Activated B cell treated with CpG ODN at 0.5 μM for 24 hours (primary cell): ENCODE measurements at regions not wholly inside any gene's neighbourhood (a gene's known extent, or its start where the extent isn't known, plus 50 kb on each side); places are given as distances from the start of the nearest gene placed in this dataset.
"Not testable (repeated sequence)": the region's sequence is repeated elsewhere in the genome, so short reads cannot be mapped to it uniquely, and the experiment has no call there.

Experiments
- ATAC-seq: fragments of 200-7000 bp; cut with Tn5 transposase; one replicate; pipeline ENCODE4 v1.10.0; 2021; ENCODE audit warnings: low read depth, mild to moderate bottlenecking, moderate library complexity
- CTCF ChIA-PET: fragments of 350-600 bp; sonication (Branson Sonifier 250); formaldehyde crosslinking; loops from one replicate; lab custom pipeline; 2021; ENCODE audit warnings: antibody characterized with exemption; lab: Charles Lee
- POLR2A ChIA-PET: fragments of 350-600 bp; sonication (Branson Sonifier 250); formaldehyde crosslinking; loops from one replicate; lab custom pipeline; 2021; ENCODE audit warnings: antibody characterized with exemption; lab: Charles Lee
- DNase-seq: peaks from one replicate; pipeline ENCODE4 v3.0.0; 2022
- H3K27ac Mint-ChIP-seq: one replicate; pipeline ENCODE4 v1.8.0; 2020; ENCODE audit warnings: mixed read lengths
- H3K27me3 Mint-ChIP-seq: one replicate; pipeline ENCODE4 v1.8.0; 2021; ENCODE audit warnings: mixed read lengths
- H3K36me3 Mint-ChIP-seq: one replicate; pipeline ENCODE4 v1.8.0; 2021; ENCODE audit warnings: low read depth, mixed read lengths
- H3K4me1 Mint-ChIP-seq: one replicate; pipeline ENCODE4 v1.8.0; 2021; ENCODE audit warnings: mixed read lengths
- H3K4me3 Mint-ChIP-seq: one replicate; pipeline ENCODE4 v1.8.0; 2020; ENCODE audit warnings: mild to moderate bottlenecking, mixed read lengths
- H3K9me3 Mint-ChIP-seq: one replicate; pipeline ENCODE4 v1.8.0; 2020; ENCODE audit warnings: mixed read lengths
- intact Hi-C: fragments of 100-400 bp; cut with micrococcal nuclease; formaldehyde crosslinking; loops from one replicate; pipeline ENCODE4 v1.15.1; 2024
- TF ChIP-seq, protein P1 (sequence below): fragments of 200-600 bp; IDR thresholded peaks from one replicate; pipeline ENCODE4 v1.8.0; 2022; ENCODE audit warnings: antibody characterized with exemption, mild to moderate bottlenecking

DNA sequence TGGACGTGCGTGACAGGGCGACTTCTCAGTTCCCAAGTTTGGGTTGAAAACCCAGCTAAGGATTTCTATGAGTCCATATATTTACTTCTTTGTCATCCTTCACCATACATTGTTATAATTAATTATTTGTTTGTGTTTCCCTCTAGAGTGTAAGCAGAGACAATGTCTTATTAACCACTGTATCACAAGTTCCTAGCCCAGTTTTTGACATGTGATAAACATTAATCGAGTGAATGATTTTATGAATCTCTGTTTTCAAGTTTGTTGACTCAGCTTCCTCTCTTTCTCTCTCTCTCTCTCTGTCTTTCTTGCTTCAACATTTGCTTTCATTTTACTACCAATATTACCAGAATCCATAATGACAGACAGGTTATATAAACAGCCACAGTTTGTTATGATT is 1259.6 kb upstream of the TENM4 start:
- peaks cover 4% of the 10 kb centered on the region for H3K9me3 Mint-ChIP-seq
- H3K27me3 Mint-ChIP-seq = no peaks in the 10 kb centered on the region
- ATAC-seq (no peak), DNase-seq (no peak)
- H3K4me3 Mint-ChIP-seq = no peak overlapping the region
- intact Hi-C loops = no loop called here
- ChIA-PET CTCF (no interaction called here), POLR2A (no interaction called here)
- H3K27ac Mint-ChIP-seq = no peak overlapping the region
- H3K36me3 Mint-ChIP-seq = no peaks in the 10 kb centered on the region
- H3K4me1 Mint-ChIP-seq = no peaks in the 10 kb centered on the region
- TF ChIP-seq, protein P1, sequence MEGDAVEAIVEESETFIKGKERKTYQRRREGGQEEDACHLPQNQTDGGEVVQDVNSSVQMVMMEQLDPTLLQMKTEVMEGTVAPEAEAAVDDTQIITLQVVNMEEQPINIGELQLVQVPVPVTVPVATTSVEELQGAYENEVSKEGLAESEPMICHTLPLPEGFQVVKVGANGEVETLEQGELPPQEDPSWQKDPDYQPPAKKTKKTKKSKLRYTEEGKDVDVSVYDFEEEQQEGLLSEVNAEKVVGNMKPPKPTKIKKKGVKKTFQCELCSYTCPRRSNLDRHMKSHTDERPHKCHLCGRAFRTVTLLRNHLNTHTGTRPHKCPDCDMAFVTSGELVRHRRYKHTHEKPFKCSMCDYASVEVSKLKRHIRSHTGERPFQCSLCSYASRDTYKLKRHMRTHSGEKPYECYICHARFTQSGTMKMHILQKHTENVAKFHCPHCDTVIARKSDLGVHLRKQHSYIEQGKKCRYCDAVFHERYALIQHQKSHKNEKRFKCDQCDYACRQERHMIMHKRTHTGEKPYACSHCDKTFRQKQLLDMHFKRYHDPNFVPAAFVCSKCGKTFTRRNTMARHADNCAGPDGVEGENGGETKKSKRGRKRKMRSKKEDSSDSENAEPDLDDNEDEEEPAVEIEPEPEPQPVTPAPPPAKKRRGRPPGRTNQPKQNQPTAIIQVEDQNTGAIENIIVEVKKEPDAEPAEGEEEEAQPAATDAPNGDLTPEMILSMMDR = no peak

DNA sequence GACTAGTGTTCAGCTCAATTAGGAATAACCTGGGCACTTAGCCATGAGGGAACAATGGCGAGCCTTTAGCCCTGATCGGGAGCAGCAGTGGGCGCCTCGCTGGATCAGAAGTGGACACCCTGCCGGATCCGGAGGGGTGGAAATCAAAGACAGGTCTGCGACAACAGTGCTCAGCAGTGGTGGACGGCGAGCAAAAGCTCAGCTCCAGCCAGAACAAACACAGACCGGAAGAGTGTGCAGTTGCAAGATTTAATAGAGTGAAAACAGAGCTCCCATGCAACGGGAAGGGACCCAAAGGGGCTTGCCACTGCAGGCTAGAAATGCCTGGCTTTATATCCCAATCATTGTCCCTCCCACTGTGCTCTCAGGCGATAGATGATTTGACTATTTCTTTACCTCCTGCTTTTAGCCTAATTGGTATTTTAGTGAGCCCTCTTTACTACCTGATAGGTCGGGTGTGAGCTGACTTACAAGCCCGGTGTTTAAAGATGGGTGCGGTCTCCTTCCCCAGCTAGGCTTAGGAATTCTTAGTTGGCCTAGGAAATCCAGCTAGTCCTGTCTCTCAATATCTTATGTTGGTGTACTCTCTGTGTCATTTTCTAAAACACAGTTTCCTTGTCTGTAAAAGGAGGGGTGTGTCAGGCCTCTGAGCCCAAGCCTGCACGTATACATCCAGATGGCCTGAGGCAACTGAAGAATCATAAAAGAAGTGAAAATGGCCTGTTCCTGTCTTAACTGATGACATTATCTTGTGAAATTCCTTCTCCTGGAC is 1258.8 kb upstream of the TENM4 start:
- H3K36me3 Mint-ChIP-seq, H3K27me3 Mint-ChIP-seq, DNase-seq, H3K27ac Mint-ChIP-seq, CTCF ChIA-PET, H3K4me1 Mint-ChIP-seq, intact Hi-C loops, ATAC-seq, H3K9me3 Mint-ChIP-seq, H3K4me3 Mint-ChIP-seq, POLR2A ChIA-PET: not testable (repeated sequence)

DNA sequence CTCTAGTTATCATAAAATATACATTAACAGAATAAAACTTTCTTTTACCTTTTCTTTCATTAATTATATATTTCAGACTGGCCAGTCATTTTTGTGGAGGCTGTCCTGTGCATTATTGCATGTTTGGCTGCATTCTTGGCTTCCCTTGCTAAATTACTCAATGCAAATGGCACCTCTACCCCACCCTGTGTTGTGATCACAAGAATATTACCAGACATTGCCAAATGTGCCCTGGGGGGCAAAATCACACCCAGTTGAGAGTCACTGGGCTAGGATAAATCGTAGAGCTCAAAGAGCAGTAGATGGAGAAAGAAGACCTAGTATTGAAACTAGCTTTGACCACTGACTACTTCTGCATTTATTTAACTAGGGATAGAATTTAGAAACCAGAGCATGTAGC is 1257.8 kb upstream of the TENM4 start:
- POLR2A ChIA-PET = no interaction called here
- intact Hi-C loops = no loop called here
- no peaks in the 10 kb centered on the region for H3K27me3 Mint-ChIP-seq
- no peaks in the 10 kb centered on the region for H3K4me1 Mint-ChIP-seq
- ATAC-seq (no peak), DNase-seq (no peak)
- TF ChIP-seq, protein P1 = no peak
- H3K4me3 Mint-ChIP-seq = no peak overlapping the region
- no peaks in the 10 kb centered on the region for H3K36me3 Mint-ChIP-seq
- peaks cover 2% of the 10 kb centered on the region for H3K9me3 Mint-ChIP-seq
- CTCF ChIA-PET = no interaction called here
- no peak overlapping the region for H3K27ac Mint-ChIP-seq

DNA sequence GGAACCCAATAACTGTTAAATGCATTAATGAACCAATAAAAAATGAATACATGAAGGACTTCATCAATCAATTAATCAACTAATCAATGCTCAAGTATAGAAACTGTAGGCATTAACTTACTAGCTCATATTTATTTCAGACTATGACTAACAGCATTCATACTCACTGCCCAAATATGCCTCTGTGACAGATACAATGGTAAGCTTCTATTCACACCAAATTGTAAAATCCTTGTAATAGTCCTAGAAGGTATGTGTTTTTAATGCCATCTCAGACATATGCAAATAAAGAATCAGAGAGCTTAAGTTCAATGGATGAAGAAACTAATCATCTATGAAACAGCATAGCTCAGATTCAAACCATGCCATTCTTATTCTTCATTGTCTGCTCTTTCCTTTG is 1253.6 kb upstream of the TENM4 start:
- TF ChIP-seq, protein P1 = no peak
- Mint-ChIP-seq H3K27ac (no peak overlapping the region), H3K4me1 (no peaks in the 10 kb centered on the region), H3K27me3 (no peaks in the 10 kb centered on the region), H3K9me3 (peaks cover 2% of the 10 kb centered on the region), H3K36me3 (no peaks in the 10 kb centered on the region), H3K4me3 (no peak overlapping the region)
- DNase-seq (no peak), ATAC-seq (no peak)
- intact Hi-C loops = no loop called here
- ChIA-PET CTCF (no interaction called here), POLR2A (no interaction called here)

DNA sequence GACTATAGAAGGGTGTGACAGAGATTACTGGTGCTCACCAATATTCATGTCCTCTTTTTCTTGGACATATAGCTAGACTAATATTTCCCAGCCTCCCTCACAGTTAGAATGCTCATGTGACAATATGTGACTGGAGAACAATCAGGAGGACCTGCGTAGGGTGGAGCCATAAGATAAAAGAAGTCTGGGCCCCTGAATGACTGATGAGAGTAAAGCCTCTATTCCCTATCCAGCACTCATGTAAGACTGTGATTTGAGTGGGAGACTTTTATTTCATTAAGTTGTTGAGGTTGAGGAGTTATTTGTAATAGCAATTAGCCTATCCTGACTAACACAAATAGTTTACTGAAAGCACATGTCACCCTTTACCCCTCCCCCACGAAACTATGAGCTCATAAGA is 1247.1 kb upstream of the TENM4 start:
- H3K36me3 Mint-ChIP-seq = no peaks in the 10 kb centered on the region
- no peak for ATAC-seq
- intact Hi-C loops = no loop called here

More for the DNA sequence above, 1247.1 kb upstream of the TENM4 start:
- ChIA-PET CTCF (no interaction called here), POLR2A (no interaction called here)
- H3K27ac Mint-ChIP-seq = no peak overlapping the region
- H3K27me3 Mint-ChIP-seq = no peaks in the 10 kb centered on the region
- no peaks in the 10 kb centered on the region for H3K4me1 Mint-ChIP-seq
- no peak overlapping the region for H3K4me3 Mint-ChIP-seq
- no peak for DNase-seq
- TF ChIP-seq, protein P1 = no peak
- H3K9me3 Mint-ChIP-seq = no peaks in the 10 kb centered on the region
